K562 (cell line): ENCODE measurements at regions not wholly inside any gene's neighbourhood (a gene's known extent, or its start where the extent isn't known, plus 50 kb on each side); places are given as distances from the start of the nearest gene placed in this dataset.

ENCODE experiments used
- BACH1 ChIP-seq: fragments of 200-800 bp; sonication (Bioruptor generic); IDR thresholded peaks from 2 replicates; pipeline ENCODE4 v1.6.1; 2016; ENCODE audit warnings: missing genetic modification characterization, missing compliant biosample characterization
- TAL1 ChIP-seq: fragments of 450-650 bp; IDR thresholded peaks from 2 replicates; pipeline ENCODE4 v1.6.1; 2016; ENCODE audit warnings: mild to moderate bottlenecking
- TF ChIP-seq, protein P1 (sequence below): fragments of 450-650 bp; IDR thresholded peaks from 2 replicates; pipeline ENCODE4 v1.6.1; 2016; ENCODE audit warnings: mild to moderate bottlenecking, moderate library complexity

DNA sequence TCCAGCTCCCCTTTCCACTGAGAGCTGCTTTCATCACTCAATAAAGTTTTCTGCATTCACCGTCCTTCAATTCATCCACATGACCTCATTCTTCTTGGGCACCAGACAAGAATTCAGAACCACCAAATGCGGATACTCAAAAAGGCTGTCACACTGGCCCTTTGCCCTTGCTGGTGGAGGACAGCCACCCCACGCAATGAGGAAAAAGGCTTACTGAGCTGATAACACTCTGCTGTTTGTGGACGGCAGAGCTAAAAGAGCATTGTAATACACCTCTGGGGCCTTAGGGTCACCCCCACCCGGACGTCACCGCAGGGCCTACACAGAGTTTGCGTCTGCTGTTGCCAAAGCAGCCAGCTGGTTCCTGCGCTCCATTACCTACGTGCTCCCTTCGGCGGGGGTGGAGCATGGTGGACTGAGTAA is 51.2 kb upstream of the ZNF608 start (continued):
- TF ChIP-seq, protein P1, sequence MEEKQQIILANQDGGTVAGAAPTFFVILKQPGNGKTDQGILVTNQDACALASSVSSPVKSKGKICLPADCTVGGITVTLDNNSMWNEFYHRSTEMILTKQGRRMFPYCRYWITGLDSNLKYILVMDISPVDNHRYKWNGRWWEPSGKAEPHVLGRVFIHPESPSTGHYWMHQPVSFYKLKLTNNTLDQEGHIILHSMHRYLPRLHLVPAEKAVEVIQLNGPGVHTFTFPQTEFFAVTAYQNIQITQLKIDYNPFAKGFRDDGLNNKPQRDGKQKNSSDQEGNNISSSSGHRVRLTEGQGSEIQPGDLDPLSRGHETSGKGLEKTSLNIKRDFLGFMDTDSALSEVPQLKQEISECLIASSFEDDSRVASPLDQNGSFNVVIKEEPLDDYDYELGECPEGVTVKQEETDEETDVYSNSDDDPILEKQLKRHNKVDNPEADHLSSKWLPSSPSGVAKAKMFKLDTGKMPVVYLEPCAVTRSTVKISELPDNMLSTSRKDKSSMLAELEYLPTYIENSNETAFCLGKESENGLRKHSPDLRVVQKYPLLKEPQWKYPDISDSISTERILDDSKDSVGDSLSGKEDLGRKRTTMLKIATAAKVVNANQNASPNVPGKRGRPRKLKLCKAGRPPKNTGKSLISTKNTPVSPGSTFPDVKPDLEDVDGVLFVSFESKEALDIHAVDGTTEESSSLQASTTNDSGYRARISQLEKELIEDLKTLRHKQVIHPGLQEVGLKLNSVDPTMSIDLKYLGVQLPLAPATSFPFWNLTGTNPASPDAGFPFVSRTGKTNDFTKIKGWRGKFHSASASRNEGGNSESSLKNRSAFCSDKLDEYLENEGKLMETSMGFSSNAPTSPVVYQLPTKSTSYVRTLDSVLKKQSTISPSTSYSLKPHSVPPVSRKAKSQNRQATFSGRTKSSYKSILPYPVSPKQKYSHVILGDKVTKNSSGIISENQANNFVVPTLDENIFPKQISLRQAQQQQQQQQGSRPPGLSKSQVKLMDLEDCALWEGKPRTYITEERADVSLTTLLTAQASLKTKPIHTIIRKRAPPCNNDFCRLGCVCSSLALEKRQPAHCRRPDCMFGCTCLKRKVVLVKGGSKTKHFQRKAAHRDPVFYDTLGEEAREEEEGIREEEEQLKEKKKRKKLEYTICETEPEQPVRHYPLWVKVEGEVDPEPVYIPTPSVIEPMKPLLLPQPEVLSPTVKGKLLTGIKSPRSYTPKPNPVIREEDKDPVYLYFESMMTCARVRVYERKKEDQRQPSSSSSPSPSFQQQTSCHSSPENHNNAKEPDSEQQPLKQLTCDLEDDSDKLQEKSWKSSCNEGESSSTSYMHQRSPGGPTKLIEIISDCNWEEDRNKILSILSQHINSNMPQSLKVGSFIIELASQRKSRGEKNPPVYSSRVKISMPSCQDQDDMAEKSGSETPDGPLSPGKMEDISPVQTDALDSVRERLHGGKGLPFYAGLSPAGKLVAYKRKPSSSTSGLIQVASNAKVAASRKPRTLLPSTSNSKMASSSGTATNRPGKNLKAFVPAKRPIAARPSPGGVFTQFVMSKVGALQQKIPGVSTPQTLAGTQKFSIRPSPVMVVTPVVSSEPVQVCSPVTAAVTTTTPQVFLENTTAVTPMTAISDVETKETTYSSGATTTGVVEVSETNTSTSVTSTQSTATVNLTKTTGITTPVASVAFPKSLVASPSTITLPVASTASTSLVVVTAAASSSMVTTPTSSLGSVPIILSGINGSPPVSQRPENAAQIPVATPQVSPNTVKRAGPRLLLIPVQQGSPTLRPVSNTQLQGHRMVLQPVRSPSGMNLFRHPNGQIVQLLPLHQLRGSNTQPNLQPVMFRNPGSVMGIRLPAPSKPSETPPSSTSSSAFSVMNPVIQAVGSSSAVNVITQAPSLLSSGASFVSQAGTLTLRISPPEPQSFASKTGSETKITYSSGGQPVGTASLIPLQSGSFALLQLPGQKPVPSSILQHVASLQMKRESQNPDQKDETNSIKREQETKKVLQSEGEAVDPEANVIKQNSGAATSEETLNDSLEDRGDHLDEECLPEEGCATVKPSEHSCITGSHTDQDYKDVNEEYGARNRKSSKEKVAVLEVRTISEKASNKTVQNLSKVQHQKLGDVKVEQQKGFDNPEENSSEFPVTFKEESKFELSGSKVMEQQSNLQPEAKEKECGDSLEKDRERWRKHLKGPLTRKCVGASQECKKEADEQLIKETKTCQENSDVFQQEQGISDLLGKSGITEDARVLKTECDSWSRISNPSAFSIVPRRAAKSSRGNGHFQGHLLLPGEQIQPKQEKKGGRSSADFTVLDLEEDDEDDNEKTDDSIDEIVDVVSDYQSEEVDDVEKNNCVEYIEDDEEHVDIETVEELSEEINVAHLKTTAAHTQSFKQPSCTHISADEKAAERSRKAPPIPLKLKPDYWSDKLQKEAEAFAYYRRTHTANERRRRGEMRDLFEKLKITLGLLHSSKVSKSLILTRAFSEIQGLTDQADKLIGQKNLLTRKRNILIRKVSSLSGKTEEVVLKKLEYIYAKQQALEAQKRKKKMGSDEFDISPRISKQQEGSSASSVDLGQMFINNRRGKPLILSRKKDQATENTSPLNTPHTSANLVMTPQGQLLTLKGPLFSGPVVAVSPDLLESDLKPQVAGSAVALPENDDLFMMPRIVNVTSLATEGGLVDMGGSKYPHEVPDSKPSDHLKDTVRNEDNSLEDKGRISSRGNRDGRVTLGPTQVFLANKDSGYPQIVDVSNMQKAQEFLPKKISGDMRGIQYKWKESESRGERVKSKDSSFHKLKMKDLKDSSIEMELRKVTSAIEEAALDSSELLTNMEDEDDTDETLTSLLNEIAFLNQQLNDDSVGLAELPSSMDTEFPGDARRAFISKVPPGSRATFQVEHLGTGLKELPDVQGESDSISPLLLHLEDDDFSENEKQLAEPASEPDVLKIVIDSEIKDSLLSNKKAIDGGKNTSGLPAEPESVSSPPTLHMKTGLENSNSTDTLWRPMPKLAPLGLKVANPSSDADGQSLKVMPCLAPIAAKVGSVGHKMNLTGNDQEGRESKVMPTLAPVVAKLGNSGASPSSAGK = no peak
- TF ChIP-seq BACH1 (tag) (no peak), TAL1 (no peak)
